ENCODE measurements at regions not wholly inside any gene's neighbourhood (a gene's known extent, or its start where the extent isn't known, plus 50 kb on each side); places are given as distances from the start of the nearest gene placed in this dataset.
"Not testable (repeated sequence)": the region's sequence is repeated elsewhere in the genome, so short reads cannot be mapped to it uniquely, and the experiment has no call there.

DNA sequence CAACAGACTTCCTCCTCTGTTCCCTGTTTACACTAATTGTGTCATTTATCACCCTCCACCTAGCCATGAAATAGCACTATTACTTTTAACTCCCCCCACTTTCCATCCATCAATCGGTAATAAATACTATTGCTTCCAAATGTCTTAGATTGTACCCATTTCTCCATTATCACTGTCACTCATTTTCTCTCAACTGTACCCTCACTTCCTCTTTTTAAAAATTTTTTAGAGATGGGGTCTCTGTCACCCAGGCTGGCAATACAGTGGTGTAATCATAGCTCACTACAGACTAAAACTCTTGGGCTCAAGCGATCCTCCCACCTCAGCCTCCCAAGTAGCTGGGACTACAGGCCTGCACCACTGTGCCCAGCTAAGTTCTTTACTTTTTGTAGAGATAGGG lies 123.5 kb upstream of the EGR2 start:
- H3K27ac Mint-ChIP-seq (ENCODE audit: unreplicated experiment): no peak overlapping the region
- TF ChIP-seq, protein P1, sequence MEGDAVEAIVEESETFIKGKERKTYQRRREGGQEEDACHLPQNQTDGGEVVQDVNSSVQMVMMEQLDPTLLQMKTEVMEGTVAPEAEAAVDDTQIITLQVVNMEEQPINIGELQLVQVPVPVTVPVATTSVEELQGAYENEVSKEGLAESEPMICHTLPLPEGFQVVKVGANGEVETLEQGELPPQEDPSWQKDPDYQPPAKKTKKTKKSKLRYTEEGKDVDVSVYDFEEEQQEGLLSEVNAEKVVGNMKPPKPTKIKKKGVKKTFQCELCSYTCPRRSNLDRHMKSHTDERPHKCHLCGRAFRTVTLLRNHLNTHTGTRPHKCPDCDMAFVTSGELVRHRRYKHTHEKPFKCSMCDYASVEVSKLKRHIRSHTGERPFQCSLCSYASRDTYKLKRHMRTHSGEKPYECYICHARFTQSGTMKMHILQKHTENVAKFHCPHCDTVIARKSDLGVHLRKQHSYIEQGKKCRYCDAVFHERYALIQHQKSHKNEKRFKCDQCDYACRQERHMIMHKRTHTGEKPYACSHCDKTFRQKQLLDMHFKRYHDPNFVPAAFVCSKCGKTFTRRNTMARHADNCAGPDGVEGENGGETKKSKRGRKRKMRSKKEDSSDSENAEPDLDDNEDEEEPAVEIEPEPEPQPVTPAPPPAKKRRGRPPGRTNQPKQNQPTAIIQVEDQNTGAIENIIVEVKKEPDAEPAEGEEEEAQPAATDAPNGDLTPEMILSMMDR (IDR thresholded peaks at IDR 0.05): no peak
- DNase-seq (ENCODE audit: low spot score): no peak
- peaks cover 6% of the 10 kb centered on the region for H3K27me3 Mint-ChIP-seq (ENCODE audit: low read depth)
- no peaks in the 10 kb centered on the region for H3K4me1 Mint-ChIP-seq (ENCODE audit: low read depth)
- H3K4me3 Mint-ChIP-seq (ENCODE audit: unreplicated experiment): no peak overlapping the region
- no peaks in the 10 kb centered on the region for H3K9me3 Mint-ChIP-seq (ENCODE audit: low read depth)
- no peaks in the 10 kb centered on the region for H3K36me3 Mint-ChIP-seq (ENCODE audit: low read depth)

DNA sequence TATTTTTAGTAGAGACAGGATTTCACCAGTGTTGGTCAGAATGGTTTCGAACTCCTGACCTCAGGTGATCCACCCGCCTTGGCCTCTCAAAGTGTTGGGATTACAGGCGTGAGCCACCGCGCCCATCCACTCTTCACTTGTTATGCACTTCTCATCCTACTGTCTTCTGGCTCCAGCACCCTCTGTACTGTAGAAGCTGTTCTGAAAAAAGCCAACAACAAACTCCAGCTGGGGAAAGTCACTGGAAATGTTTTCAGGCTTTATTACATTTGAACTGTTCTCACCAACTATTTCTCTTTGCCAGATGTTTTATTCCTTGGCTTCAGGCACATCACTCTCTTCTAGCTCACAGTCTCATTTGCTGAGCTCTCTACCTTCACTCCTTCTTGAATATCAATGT lies 122.5 kb upstream of the EGR2 start:
- H3K27ac Mint-ChIP-seq (ENCODE audit: unreplicated experiment): no peak overlapping the region
- peaks cover under 1% of the 10 kb centered on the region for H3K27me3 Mint-ChIP-seq (ENCODE audit: low read depth)
- H3K4me1 Mint-ChIP-seq (ENCODE audit: low read depth): peaks cover 3% of the 10 kb centered on the region
- H3K4me3 Mint-ChIP-seq (ENCODE audit: unreplicated experiment): no peak overlapping the region
- TF ChIP-seq, protein P1 (IDR thresholded peaks at IDR 0.05): no peak
- no peaks in the 10 kb centered on the region for H3K9me3 Mint-ChIP-seq (ENCODE audit: low read depth)
- no peak for DNase-seq (ENCODE audit: low spot score)
- no peaks in the 10 kb centered on the region for H3K36me3 Mint-ChIP-seq (ENCODE audit: low read depth)

DNA sequence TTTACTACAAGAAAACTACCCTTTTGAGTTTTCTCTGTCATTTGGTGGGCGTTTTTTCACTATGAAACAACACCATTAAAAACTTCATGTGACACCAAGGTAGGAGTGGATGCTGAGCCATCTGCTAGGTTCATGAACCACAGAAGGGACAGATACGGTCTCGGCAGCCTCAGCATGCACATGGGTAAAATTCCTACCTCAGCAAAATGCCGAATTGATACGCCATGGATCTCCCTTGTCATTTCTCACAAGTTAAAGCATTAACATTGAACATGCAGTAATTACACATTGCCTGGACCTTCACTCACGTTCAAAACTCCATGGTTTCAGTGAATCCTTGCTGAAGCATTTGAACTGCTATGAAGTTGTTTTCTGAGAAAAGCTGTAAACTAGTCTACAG lies 121.5 kb upstream of the EGR2 start:
- no peak overlapping the region for H3K27ac Mint-ChIP-seq (ENCODE audit: unreplicated experiment)
- DNase-seq (ENCODE audit: low spot score): no peak
- H3K36me3 Mint-ChIP-seq (ENCODE audit: low read depth): no peaks in the 10 kb centered on the region
- peaks cover 3% of the 10 kb centered on the region for H3K4me1 Mint-ChIP-seq (ENCODE audit: low read depth)
- H3K27me3 Mint-ChIP-seq (ENCODE audit: low read depth): no peaks in the 10 kb centered on the region
- no peak overlapping the region for H3K4me3 Mint-ChIP-seq (ENCODE audit: unreplicated experiment)
- H3K9me3 Mint-ChIP-seq (ENCODE audit: low read depth): no peaks in the 10 kb centered on the region
- TF ChIP-seq, protein P1 (IDR thresholded peaks at IDR 0.05): no peak

DNA sequence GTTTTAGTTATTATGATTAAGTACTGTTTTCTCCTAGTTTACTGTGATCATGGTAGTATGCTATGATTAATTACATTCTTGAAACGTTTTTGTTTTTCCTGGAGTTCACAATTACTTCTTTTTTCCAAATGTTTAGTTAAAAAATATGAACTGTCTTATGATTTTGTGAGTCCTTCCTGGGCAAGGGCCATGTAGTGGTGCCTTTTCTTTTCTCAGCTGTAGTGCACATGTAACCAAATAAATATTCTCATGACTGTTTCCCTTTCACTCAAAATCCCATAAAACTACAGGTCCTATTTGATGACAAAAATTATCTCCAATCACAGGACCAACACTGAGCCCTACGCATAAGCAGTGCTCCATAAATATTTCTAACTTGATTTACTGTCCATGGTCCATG lies 118.9 kb upstream of the EGR2 start:
- H3K4me3 Mint-ChIP-seq (ENCODE audit: unreplicated experiment): no peak overlapping the region
- no peak for DNase-seq (ENCODE audit: low spot score)
- no peaks in the 10 kb centered on the region for H3K9me3 Mint-ChIP-seq (ENCODE audit: low read depth)
- peaks cover 3% of the 10 kb centered on the region for H3K4me1 Mint-ChIP-seq (ENCODE audit: low read depth)
- H3K27ac Mint-ChIP-seq (ENCODE audit: unreplicated experiment): no peak overlapping the region
- no peaks in the 10 kb centered on the region for H3K27me3 Mint-ChIP-seq (ENCODE audit: low read depth)
- no peaks in the 10 kb centered on the region for H3K36me3 Mint-ChIP-seq (ENCODE audit: low read depth)
- TF ChIP-seq, protein P1 (IDR thresholded peaks at IDR 0.05): no peak

DNA sequence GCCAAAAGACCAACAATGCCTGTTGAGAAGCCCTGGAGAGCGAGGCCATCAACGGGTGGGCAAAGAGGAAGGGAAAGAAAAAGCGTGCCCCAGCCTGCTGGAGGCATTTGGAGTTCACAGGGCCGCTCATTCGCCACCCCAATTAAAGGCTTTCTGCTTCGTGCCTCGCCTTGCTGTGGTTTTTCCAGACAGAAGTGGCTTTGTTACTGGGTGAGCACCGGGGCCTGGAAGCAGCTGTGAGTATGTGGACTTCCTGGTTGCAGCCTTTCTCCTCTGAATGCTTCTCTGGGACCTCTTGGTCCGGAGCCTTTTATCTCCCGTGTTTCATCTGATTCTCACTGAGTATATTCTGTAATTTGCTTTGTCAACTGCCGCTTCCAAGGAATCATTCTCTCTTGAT lies 118.1 kb upstream of the EGR2 start:
- DNase-seq (ENCODE audit: low spot score): no peak
- Mint-ChIP-seq H3K36me3 (ENCODE audit: low read depth) (no peaks in the 10 kb centered on the region), H3K9me3 (ENCODE audit: low read depth) (no peaks in the 10 kb centered on the region), H3K4me3 (ENCODE audit: unreplicated experiment) (no peak overlapping the region), H3K4me1 (ENCODE audit: low read depth) (peaks cover 3% of the 10 kb centered on the region), H3K27ac (ENCODE audit: unreplicated experiment) (no peak overlapping the region), H3K27me3 (ENCODE audit: low read depth) (no peaks in the 10 kb centered on the region)
- TF ChIP-seq, protein P1 (IDR thresholded peaks at IDR 0.05): no peak

DNA sequence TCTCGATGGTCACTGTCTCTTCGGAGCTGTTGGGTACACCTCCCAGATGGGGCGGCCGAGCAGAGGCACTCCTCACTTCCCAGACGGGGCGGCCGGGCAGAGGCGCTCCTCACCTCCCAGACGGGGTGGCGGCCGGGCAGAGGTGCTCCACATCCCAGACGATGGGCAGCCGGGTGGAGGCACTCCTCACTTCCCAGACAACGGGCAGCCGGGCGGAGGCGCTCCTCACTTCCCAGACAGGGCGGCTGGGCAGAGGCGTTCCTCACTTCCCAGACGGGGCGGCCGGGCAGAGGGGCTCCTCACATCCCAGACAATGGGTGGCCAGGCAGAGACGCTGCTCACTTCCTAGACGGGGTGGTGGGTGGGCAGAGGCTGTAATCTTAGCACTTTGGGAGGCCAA lies 112.6 kb upstream of the EGR2 start:
- not testable (repeated sequence) for H3K4me3 Mint-ChIP-seq (ENCODE audit: unreplicated experiment); H3K9me3 Mint-ChIP-seq (ENCODE audit: low read depth); H3K36me3 Mint-ChIP-seq (ENCODE audit: low read depth); H3K27ac Mint-ChIP-seq (ENCODE audit: unreplicated experiment); H3K4me1 Mint-ChIP-seq (ENCODE audit: low read depth); DNase-seq (ENCODE audit: low spot score); H3K27me3 Mint-ChIP-seq (ENCODE audit: low read depth)

Data from chondrocyte (in vitro differentiated cells).